ENCODE measurements at regions not wholly inside any gene's neighbourhood (a gene's known extent, or its start where the extent isn't known, plus 50 kb on each side); places are given as distances from the start of the nearest gene placed in this dataset.

GRCh38 chr15:95019907-95020306 is 788.5 kb downstream of the MCTP2 start:
- ChIA-PET POLR2A (no interaction called here), CTCF (ENCODE audit: low intra/inter-chr PET ratio, low total read pairs) (no interaction called here)
- no peak overlapping the region for H2AFZ ChIP-seq (ENCODE audit: low read length)
- no peaks in the 10 kb centered on the region for H3K36me3 ChIP-seq (replicated peaks in 1 of 2; ENCODE audit: control insufficient read depth in 1 of 2, insufficient read depth in 2 of 2, low read length in 2 of 2)
- H3K79me2 ChIP-seq (ENCODE audit: insufficient read depth, low read length), result no peaks in the 10 kb centered on the region
- in situ Hi-C loops (cut with HindIII; ENCODE audit: extremely low pct_ligation_motif_present, low pct_unique_long_range_greater_than_20kb), result no loop called here
- intact Hi-C loops (cut with micrococcal nuclease; ENCODE audit: unreplicated experiment), result loop anchor here (5.0 kb wide), 1 partner anchor 348 kb away; no protein-coding TSS in a partner anchor
- no peak for DNase-seq (ENCODE audit: low spot score)
- H4K20me1 ChIP-seq (ENCODE audit: insufficient read depth, low read length), result no peaks in the 10 kb centered on the region
- H3K4me1 ChIP-seq (ENCODE audit: insufficient read depth, low read length), result no peaks in the 10 kb centered on the region
- no peaks in the 10 kb centered on the region for H3K27me3 ChIP-seq (ENCODE audit: control insufficient read depth in 1 of 2, insufficient read depth in 2 of 2, low read length in 2 of 2)
- ATAC-seq, result no peak
- FAIRE-seq, result no peak
- TF ChIP-seq MZF1 (CRISPR knock-in tag; IDR thresholded peaks at IDR 0.05; ENCODE audit: borderline replicate concordance) (no peak), ZBTB40 (IDR thresholded peaks at IDR 0.05) (no peak), ZBTB40 (CRISPR knock-in tag; IDR thresholded peaks at IDR 0.05) (no peak), HDAC6 (IDR thresholded peaks at IDR 0.05; ENCODE audit: low read depth, low read length) (no peak), KDM5A (IDR thresholded peaks at IDR 0.05; ENCODE audit: borderline replicate concordance, low read length) (no peak), ZNF749 (CRISPR knock-in tag; IDR thresholded peaks at IDR 0.05; ENCODE audit: borderline replicate concordance) (no peak), ZNF709 (CRISPR knock-in tag; IDR thresholded peaks at IDR 0.05) (no peak)
- TF ChIP-seq, protein P1, sequence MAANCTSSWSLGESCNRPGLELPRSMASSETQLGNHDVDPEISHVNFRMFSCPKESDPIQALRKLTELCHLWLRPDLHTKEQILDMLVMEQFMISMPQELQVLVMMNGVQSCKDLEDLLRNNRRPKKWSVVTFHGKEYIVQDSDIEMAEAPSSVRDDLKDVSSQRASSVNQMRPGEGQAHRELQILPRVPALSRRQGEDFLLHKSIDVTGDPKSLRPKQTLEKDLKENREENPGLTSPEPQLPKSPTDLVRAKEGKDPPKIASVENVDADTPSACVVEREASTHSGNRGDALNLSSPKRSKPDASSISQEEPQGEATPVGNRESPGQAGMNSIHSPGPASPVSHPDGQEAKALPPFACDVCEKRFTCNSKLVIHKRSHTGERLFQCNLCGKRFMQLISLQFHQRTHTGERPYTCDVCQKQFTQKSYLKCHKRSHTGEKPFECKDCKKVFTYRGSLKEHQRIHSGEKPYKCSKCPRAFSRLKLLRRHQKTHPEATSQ (CRISPR knock-in tag; IDR thresholded peaks at IDR 0.05; ENCODE audit: borderline replicate concordance), result no peak
- TF ChIP-seq, protein P2, sequence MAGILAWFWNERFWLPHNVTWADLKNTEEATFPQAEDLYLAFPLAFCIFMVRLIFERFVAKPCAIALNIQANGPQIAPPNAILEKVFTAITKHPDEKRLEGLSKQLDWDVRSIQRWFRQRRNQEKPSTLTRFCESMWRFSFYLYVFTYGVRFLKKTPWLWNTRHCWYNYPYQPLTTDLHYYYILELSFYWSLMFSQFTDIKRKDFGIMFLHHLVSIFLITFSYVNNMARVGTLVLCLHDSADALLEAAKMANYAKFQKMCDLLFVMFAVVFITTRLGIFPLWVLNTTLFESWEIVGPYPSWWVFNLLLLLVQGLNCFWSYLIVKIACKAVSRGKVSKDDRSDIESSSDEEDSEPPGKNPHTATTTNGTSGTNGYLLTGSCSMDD (CRISPR knock-in tag; IDR thresholded peaks at IDR 0.05), result no peak
- no peak overlapping the region for H3K4me3 ChIP-seq (replicated peaks in 1 of 3; ENCODE audit: insufficient read depth in 1 of 3, low read depth in 2 of 3, low read length in 3 of 3)
- 0% methylated on average over 1 of the region's 1 CpG for WGBS (ENCODE audit: low lambda C conversion rate)
- no peak overlapping the region for H3K9ac ChIP-seq (ENCODE audit: insufficient read depth, low read depth, low read length)
- H3K4me2 ChIP-seq (ENCODE audit: low read depth, low read length), result no peak overlapping the region
- peaks cover 67% of the 10 kb centered on the region for H3K9me3 ChIP-seq (ENCODE audit: low read length)
- no peak overlapping the region for H3K27ac ChIP-seq (ENCODE audit: extremely low read length, insufficient read depth, low read length)
- BruUV-seq (replicated peaks), result no TSS peak
